Ishikawa (cell line): ENCODE measurements at regions not wholly inside any gene's neighbourhood (a gene's known extent, or its start where the extent isn't known, plus 50 kb on each side); places are given as distances from the start of the nearest gene placed in this dataset.

Source experiments
- EP300 ChIP-seq: IDR thresholded peaks from 2 replicates; pipeline ENCODE4 v1.6.1; 2012; ENCODE audit warnings: borderline replicate concordance
- NFIC ChIP-seq: IDR thresholded peaks from 2 replicates; pipeline ENCODE4 v1.6.1; 2012
- TCF12 ChIP-seq: IDR thresholded peaks from 2 replicates; pipeline ENCODE4 v1.6.1; 2012; ENCODE audit warnings: low read depth
- TF ChIP-seq, protein P1 (sequence below): IDR thresholded peaks from 2 replicates; pipeline ENCODE4 v1.6.1; 2012; ENCODE audit warnings: low read depth, mild to moderate bottlenecking
- TF ChIP-seq, protein P2 (sequence below): IDR thresholded peaks from 2 replicates; pipeline ENCODE4 v1.6.1; 2012

DNA sequence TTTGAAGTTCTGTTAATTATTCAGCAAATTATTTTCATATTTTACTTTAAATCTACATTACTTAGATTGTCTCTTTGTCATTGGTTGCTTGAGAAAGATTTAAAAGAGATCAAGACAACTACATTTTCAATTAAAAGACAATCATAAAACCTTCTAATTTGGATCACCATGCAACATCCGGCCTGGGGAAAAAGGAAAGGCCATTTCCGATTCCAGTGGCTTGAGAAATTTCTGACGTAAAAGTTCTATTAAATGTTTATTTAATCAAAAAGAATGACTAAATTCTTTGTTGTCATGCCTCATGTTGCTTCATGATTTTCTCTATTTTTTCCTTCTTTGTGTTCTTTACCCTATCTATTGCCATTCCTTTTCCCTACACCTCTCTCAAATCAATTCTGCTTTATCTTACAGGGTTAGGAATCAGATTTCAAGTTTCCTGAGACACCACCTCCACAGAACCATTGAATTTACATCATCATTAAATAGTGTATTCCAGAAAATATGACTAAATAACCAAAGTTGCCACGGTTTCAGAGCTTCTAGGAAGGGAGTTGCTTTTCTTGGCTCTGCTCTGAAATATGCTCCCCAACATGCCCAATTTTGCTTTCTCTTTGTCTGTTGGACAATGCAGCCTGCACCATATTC is 124.6 kb upstream of the ACSL4 start:
- no peak for TF ChIP-seq EP300
- TF ChIP-seq NFIC: no peak
- TF ChIP-seq, protein P1, sequence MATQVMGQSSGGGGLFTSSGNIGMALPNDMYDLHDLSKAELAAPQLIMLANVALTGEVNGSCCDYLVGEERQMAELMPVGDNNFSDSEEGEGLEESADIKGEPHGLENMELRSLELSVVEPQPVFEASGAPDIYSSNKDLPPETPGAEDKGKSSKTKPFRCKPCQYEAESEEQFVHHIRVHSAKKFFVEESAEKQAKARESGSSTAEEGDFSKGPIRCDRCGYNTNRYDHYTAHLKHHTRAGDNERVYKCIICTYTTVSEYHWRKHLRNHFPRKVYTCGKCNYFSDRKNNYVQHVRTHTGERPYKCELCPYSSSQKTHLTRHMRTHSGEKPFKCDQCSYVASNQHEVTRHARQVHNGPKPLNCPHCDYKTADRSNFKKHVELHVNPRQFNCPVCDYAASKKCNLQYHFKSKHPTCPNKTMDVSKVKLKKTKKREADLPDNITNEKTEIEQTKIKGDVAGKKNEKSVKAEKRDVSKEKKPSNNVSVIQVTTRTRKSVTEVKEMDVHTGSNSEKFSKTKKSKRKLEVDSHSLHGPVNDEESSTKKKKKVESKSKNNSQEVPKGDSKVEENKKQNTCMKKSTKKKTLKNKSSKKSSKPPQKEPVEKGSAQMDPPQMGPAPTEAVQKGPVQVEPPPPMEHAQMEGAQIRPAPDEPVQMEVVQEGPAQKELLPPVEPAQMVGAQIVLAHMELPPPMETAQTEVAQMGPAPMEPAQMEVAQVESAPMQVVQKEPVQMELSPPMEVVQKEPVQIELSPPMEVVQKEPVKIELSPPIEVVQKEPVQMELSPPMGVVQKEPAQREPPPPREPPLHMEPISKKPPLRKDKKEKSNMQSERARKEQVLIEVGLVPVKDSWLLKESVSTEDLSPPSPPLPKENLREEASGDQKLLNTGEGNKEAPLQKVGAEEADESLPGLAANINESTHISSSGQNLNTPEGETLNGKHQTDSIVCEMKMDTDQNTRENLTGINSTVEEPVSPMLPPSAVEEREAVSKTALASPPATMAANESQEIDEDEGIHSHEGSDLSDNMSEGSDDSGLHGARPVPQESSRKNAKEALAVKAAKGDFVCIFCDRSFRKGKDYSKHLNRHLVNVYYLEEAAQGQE: no peak
- TF ChIP-seq TCF12: no peak
- TF ChIP-seq, protein P2, sequence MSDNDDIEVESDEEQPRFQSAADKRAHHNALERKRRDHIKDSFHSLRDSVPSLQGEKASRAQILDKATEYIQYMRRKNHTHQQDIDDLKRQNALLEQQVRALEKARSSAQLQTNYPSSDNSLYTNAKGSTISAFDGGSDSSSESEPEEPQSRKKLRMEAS: no peak
